ENCODE measurements at regions not wholly inside any gene's neighbourhood (a gene's known extent, or its start where the extent isn't known, plus 50 kb on each side); places are given as distances from the start of the nearest gene placed in this dataset.

- TF ChIP-seq CBX2 (IDR thresholded peaks at IDR 0.05; ENCODE audit: low read depth, low read length) (no peak), CBX2 (CRISPR knock-in tag; IDR thresholded peaks at IDR 0.05; ENCODE audit: low read depth) (no peak), IKZF4 (CRISPR knock-in tag; IDR thresholded peaks at IDR 0.05; ENCODE audit: borderline replicate concordance, low read depth, not compliant biosample characterization) (no peak), ZBTB2 (CRISPR knock-in tag; IDR thresholded peaks at IDR 0.05; ENCODE audit: low read depth) (no peak), USF2 (IDR thresholded peaks at IDR 0.05; ENCODE audit: low read depth, low read length) (no peak), USF2 (CRISPR knock-in tag; IDR thresholded peaks at IDR 0.05; ENCODE audit: borderline replicate concordance) (peak; percentile 49; the same call in 1 of the 2 replicates), ZNF253 (CRISPR knock-in tag; IDR thresholded peaks at IDR 0.05; ENCODE audit: borderline replicate concordance) (0 out of 2 replicates have a peak, but pooled peaks have one; percentile 74), ZNF343 (CRISPR knock-in tag; IDR thresholded peaks at IDR 0.05) (no peak), TFE3 (CRISPR knock-in tag; IDR thresholded peaks at IDR 0.05) (peak; percentile 48; the same call in 1 of the 2 replicates), ZNF75D (CRISPR knock-in tag; IDR thresholded peaks at IDR 0.05; ENCODE audit: borderline replicate concordance) (no peak), ZNF740 (CRISPR knock-in tag; IDR thresholded peaks at IDR 0.05) (no peak), ZNF354B (CRISPR knock-in tag; IDR thresholded peaks at IDR 0.05) (no peak), MTERF4 (CRISPR knock-in tag; IDR thresholded peaks at IDR 0.05) (no peak), TIGD3 (CRISPR knock-in tag; IDR thresholded peaks at IDR 0.05; ENCODE audit: borderline replicate concordance) (no peak), ZNF430 (CRISPR knock-in tag; IDR thresholded peaks at IDR 0.05) (peak; percentile 73; the same call in 1 of the 2 replicates), CC2D1A (CRISPR knock-in tag; IDR thresholded peaks at IDR 0.05) (no peak), FUBP1 (CRISPR knock-in tag; IDR thresholded peaks at IDR 0.05; ENCODE audit: borderline replicate concordance) (no peak)
These were observed 218.6 kb downstream of the PIK3R1 start (continued) for GRCh38 chr5:68433923-68434879.

Data from HepG2 (cell line).